ENCODE measurements at regions not wholly inside any gene's neighbourhood (a gene's known extent, or its start where the extent isn't known, plus 50 kb on each side); places are given as distances from the start of the nearest gene placed in this dataset.

DNA sequence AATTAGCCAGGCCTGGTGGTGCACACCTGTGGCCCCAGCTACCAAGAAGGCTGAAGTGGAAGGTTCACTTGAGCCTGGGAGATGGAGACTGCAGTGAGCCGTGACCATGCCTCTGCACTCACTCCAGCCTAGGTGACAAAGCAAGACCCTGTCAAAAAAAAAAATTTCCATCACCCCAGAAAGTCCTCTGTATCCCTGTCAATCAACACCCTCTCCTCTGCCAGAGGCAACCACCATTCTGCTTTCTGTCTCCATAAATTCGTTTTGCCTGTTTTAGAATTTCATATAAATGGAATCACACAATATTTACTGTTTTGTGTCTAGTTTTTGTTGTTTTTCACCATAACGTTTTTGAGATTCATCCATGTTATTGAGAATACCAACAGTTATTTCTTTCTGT lies 141.6 kb upstream of the SLC45A1 start:
- peaks cover 15% of the 10 kb centered on the region for H3K9me3 ChIP-seq
- ATAC-seq (ENCODE audit: insufficient number of reproducible peaks, low FRiP score, low read depth), result no peak
- no peak for DNase-seq (ENCODE audit: low spot score)
- H3K4me3 ChIP-seq, result no peak overlapping the region
- no peaks in the 10 kb centered on the region for H3K36me3 ChIP-seq
- H3K27ac ChIP-seq, result no peak overlapping the region
- TF ChIP-seq, protein P1, sequence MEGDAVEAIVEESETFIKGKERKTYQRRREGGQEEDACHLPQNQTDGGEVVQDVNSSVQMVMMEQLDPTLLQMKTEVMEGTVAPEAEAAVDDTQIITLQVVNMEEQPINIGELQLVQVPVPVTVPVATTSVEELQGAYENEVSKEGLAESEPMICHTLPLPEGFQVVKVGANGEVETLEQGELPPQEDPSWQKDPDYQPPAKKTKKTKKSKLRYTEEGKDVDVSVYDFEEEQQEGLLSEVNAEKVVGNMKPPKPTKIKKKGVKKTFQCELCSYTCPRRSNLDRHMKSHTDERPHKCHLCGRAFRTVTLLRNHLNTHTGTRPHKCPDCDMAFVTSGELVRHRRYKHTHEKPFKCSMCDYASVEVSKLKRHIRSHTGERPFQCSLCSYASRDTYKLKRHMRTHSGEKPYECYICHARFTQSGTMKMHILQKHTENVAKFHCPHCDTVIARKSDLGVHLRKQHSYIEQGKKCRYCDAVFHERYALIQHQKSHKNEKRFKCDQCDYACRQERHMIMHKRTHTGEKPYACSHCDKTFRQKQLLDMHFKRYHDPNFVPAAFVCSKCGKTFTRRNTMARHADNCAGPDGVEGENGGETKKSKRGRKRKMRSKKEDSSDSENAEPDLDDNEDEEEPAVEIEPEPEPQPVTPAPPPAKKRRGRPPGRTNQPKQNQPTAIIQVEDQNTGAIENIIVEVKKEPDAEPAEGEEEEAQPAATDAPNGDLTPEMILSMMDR (IDR thresholded peaks at IDR 0.05), result no peak
- H3K4me1 ChIP-seq (ENCODE audit: control insufficient read depth in 1 of 2, low read depth in 2 of 2), result peaks cover 0 to 15% of the 10 kb centered on the region in 2 donors
- no peaks in the 10 kb centered on the region for H3K27me3 ChIP-seq (replicated peaks; ENCODE audit: insufficient read depth)

DNA sequence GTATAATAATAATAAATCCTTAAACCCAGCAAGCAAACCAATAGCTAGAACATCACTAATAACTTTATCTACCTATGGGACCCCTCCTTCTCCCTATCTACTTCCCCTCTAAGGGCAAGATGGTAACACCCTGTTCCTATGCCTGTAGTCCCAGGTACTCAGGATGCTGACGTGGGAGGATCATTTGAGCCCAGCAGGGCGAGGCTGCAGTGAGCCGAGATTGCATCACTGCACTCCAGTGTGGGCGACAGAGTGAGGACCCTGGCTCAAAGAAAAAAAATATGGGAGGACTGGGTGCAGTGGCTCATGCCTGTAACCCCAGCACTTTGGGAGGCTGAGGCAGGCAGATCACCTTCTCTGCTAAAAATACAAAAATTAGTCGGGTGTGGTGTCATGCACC lies 143.1 kb upstream of the SLC45A1 start:
- DNase-seq (ENCODE audit: low spot score) (no peak), ATAC-seq (ENCODE audit: insufficient number of reproducible peaks, low FRiP score, low read depth) (no peak)
- H3K4me1 ChIP-seq (ENCODE audit: control insufficient read depth in 1 of 2, low read depth in 2 of 2), result peaks cover 0 to 18% of the 10 kb centered on the region in 2 donors
- no peak overlapping the region for H3K27ac ChIP-seq
- TF ChIP-seq, protein P1 (IDR thresholded peaks at IDR 0.05), result no peak
- H3K27me3 ChIP-seq (replicated peaks; ENCODE audit: insufficient read depth), result no peaks in the 10 kb centered on the region
- H3K9me3 ChIP-seq, result peaks cover 14% of the 10 kb centered on the region
- H3K4me3 ChIP-seq, result no peak overlapping the region
- no peaks in the 10 kb centered on the region for H3K36me3 ChIP-seq

DNA sequence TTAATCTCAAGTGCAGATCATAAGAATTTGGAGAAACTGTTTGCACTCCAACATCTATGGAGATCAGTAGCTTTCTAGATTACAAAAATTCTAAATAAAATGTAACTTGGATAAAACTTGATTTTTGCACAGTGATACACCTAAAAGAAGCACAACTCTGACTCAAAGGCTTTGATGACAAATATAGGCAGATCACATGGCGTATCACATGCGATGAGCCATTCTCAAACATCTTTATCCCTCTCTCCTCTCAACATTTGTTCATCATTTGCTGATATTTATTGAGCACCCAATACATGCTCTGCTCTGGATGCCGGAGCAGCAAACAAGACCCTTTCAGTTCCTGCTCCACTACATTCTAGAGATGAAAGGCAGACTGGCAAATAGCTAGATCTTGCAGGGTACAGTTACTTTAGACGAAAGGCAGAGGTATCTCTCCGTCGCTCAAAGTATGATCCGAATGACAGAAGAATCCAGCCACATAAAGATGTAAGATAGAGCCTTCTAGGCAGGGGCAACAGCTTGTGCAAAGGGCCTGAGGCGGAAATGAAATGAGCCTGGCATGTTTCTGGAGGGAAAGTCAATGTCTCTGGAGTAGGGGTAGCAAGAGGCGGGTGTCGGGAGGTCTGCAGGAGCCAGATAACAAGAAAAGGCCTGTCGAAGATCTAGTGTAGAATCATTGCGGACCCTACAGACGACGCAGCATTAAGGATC lies 145.8 kb upstream of the ERRFI1 start:
- TF ChIP-seq, protein P1 (IDR thresholded peaks at IDR 0.05), result no peak

DNA sequence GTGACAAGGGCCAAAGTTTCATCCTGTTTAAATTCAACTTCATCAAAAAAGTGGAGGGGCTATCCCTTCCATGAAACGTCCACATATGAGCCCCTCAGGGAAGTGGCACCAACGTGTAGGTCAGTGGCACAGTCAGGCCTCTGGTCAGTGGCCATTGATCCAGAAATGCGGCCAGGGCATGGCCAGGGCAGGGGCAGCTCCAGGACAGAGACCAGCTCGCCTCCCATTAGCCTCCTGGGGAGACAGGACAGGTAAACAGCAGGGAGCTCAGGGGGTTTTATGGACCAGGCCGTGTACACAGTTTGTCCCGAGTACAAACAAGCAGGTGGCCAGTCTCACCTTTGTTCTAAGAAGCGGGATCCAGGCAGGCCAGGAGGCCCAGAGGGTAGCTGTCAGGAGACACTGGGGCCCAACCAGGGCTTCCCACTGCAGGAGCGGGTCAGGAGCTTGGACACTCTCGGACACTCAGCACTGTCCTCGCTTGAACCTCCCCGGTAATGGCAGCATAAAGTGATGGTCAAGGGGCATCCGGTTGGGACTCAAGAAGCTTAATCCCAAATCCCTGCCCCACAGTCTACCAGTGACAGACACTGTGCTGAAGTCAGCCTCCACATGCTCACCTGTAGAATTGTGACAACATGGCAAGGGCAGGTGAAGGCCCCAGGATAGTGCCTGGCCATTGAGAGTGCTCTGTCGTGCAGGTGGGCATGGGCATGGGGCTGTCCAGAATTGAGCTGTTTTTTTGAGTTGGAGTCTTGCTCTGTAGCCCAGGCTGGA lies 144.1 kb upstream of the ERRFI1 start:
- H3K4me3 ChIP-seq, result no peak overlapping the region
- no peaks in the 10 kb centered on the region for H3K9me3 ChIP-seq
- no peaks in the 10 kb centered on the region for H3K36me3 ChIP-seq
- H3K27me3 ChIP-seq (replicated peaks; ENCODE audit: insufficient read depth), result no peaks in the 10 kb centered on the region
- no peak for ATAC-seq (ENCODE audit: insufficient number of reproducible peaks, low FRiP score, low read depth)
- peaks cover 0 to 29% of the 10 kb centered on the region in 2 donors for H3K4me1 ChIP-seq (ENCODE audit: control insufficient read depth in 1 of 2, low read depth in 2 of 2)
- no peak overlapping the region for H3K27ac ChIP-seq
- DNase-seq (ENCODE audit: low spot score), result no peak
- TF ChIP-seq, protein P1 (IDR thresholded peaks at IDR 0.05), result no peak

More for the DNA sequence above, 145.8 kb upstream of the ERRFI1 start:
- Histone ChIP-seq H3K27ac (no peak overlapping the region), H3K36me3 (no peaks in the 10 kb centered on the region), H3K27me3 (replicated peaks; ENCODE audit: insufficient read depth) (no peaks in the 10 kb centered on the region), H3K4me3 (no peak overlapping the region), H3K9me3 (no peaks in the 10 kb centered on the region), H3K4me1 (ENCODE audit: control insufficient read depth in 1 of 2, low read depth in 2 of 2) (peaks cover 0 to 29% of the 10 kb centered on the region in 2 donors)
- DNase-seq (ENCODE audit: low spot score) (no peak), ATAC-seq (ENCODE audit: insufficient number of reproducible peaks, low FRiP score, low read depth) (no peak)

DNA sequence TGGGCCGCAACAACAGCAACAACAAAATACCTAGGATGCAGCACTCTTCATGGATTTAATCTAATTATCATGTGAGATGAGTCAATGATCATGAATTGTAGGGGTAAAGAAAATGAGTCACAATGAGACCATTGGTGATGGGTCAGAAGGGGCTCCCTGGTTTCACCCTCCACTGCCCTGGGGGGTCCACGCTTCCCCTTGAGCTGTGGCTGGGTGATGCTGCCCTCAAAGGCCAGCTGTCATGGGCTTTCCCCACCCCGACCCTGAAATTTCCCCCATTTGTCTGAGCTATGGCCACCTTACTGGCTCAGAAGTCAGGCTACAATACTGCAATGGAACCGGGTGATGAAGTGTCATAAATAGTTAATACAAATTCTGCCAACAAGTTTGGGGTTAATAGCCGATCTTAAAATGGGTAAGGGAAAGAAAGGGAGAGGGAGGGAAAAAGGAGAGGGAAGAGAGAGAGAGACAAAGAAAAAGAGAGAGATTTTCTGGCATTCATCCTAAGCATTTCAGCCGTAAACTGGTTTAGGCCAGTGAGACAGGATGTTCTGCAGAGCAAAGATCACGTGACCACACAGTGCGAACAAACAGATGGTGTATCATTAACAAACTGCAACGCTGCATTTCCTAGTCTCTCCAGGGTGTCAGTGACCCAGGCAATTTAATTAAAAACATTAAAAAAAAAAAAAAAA lies 143.4 kb upstream of the ERRFI1 start:
- H3K36me3 ChIP-seq, result no peaks in the 10 kb centered on the region
- DNase-seq (ENCODE audit: low spot score) (no peak), ATAC-seq (ENCODE audit: insufficient number of reproducible peaks, low FRiP score, low read depth) (no peak)
- H3K27me3 ChIP-seq (replicated peaks; ENCODE audit: insufficient read depth), result no peaks in the 10 kb centered on the region
- H3K9me3 ChIP-seq, result no peaks in the 10 kb centered on the region
- peaks cover 0 to 29% of the 10 kb centered on the region in 2 donors for H3K4me1 ChIP-seq (ENCODE audit: control insufficient read depth in 1 of 2, low read depth in 2 of 2)
- H3K27ac ChIP-seq, result no peak overlapping the region
- TF ChIP-seq, protein P1 (IDR thresholded peaks at IDR 0.05), result no peak
- H3K4me3 ChIP-seq, result no peak overlapping the region

Data from thoracic aorta (tissue), 2 donors.